Testis (tissue), 2 donors: ENCODE measurements at regions not wholly inside any gene's neighbourhood (a gene's known extent, or its start where the extent isn't known, plus 50 kb on each side); places are given as distances from the start of the nearest gene placed in this dataset.

ENCODE experiments used
- DNase-seq: peaks from one replicate; pipeline ENCODE4 v3.0.0-alpha.2; 2019
- H3K27ac ChIP-seq, 2 donors: fragments of 200-600 bp; sonication (generic); one replicate each; pipeline ENCODE4 v1.5.1; 2019
- H3K27me3 ChIP-seq: fragments of 200-600 bp; sonication (generic); one replicate; pipeline ENCODE4 v1.5.1; 2019
- H3K36me3 ChIP-seq: fragments of 200-600 bp; sonication (generic); one replicate; pipeline ENCODE4 v1.5.1; 2017; ENCODE audit warnings: low read depth; ENCODE audit errors: missing control alignments
- H3K4me1 ChIP-seq: fragments of 200-600 bp; sonication (generic); one replicate; pipeline ENCODE4 v1.5.1; 2019
- H3K4me3 ChIP-seq, 2 donors: fragments of 200-600 bp; sonication (generic); one replicate each; pipeline ENCODE4 v1.5.1; 2017 to 2019
- H3K9me3 ChIP-seq: fragments of 200-600 bp; sonication (generic); one replicate; pipeline ENCODE4 v1.5.1; 2017
- POLR2A ChIP-seq: fragments of 450-650 bp; IDR thresholded peaks from one replicate; pipeline ENCODE4 v1.6.1; 2017; ENCODE audit warnings: antibody characterized with exemption, mild to moderate bottlenecking, moderate library complexity
- WGBS, 2 donors: methylation state at CpG; one replicate each; pipeline ENCODE4 v1.1.5; 2018; 5-methylcytosine and 5-hydroxymethylcytosine counted together
- intact Hi-C: fragments of 100-400 bp; cut with DNase I; formaldehyde crosslinking; loops from one replicate; pipeline ENCODE4 v1.15.1; 2023; ENCODE audit warnings: low total_unique reads
- TF ChIP-seq, protein P1 (sequence below), 3 experiments: fragments of 450-650 bp in 2 of 3; fragments of 200-600 bp in 1 of 3; sonication (generic) in 1 of 3; IDR thresholded peaks; one replicate each; pipeline ENCODE4 v1.5.1; 2016 to 2019; ENCODE audit warnings: antibody characterized with exemption in 3 of 3, mild to moderate bottlenecking in 2 of 3, moderate library complexity in 1 of 3

DNA sequence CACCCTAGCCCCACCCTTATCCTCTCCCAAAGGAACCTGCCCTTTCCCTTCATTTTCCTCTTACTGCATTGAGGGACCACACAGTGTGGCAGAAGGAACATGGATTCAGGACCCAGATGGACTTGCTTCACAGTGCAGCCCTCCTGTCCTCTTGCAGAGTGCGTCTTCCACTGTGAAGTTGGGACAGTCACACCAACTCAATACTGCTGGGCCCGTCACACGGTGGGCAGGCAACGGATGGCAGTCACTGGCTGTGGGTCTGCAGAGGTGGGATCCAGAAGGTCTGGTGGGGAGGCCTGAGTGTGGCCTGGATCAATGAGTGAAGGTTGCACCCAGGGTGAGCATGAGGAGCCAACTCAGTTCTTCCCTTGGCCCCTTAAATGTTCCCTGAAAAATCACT is 129.9 kb upstream of the B3GAT1 start:
- H3K36me3 ChIP-seq = no peaks in the 10 kb centered on the region
- no peaks in the 10 kb centered on the region for H3K9me3 ChIP-seq
- no peaks in the 10 kb centered on the region for H3K4me1 ChIP-seq
- WGBS, 2 donors = 75 to 90% methylated on average over 2 to 4 of the region's 4 CpGs
- peak; percentile 7 for DNase-seq
- TF ChIP-seq, protein P1, sequence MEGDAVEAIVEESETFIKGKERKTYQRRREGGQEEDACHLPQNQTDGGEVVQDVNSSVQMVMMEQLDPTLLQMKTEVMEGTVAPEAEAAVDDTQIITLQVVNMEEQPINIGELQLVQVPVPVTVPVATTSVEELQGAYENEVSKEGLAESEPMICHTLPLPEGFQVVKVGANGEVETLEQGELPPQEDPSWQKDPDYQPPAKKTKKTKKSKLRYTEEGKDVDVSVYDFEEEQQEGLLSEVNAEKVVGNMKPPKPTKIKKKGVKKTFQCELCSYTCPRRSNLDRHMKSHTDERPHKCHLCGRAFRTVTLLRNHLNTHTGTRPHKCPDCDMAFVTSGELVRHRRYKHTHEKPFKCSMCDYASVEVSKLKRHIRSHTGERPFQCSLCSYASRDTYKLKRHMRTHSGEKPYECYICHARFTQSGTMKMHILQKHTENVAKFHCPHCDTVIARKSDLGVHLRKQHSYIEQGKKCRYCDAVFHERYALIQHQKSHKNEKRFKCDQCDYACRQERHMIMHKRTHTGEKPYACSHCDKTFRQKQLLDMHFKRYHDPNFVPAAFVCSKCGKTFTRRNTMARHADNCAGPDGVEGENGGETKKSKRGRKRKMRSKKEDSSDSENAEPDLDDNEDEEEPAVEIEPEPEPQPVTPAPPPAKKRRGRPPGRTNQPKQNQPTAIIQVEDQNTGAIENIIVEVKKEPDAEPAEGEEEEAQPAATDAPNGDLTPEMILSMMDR (IDR thresholded peaks at IDR 0.05) = no peak
- no peak for TF ChIP-seq POLR2A
- no peaks in the 10 kb centered on the region for H3K27me3 ChIP-seq
- H3K4me3 ChIP-seq = no peak overlapping the region
- no peak overlapping the region for H3K27ac ChIP-seq
- intact Hi-C loops = no loop called here

DNA sequence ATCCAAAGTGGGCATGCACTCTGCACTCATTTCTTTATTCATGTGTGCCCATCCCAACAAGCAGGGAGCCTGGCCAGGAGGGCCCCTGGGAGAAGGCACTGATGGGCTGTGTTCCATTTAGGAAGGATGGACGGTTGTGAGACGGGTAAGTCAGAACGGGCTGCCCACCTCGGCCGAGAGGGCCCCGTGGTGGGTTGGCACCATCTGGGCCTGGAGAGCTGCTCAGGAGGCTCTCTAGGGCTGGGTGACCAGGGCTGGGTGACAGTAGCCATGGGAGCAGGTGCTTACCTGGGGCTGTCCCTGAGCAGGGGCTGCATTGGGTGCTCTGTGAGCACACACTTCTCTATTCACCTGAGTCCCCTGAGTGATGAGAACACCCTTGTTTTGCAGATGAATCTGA is 129.3 kb upstream of the B3GAT1 start:
- no peaks in the 10 kb centered on the region for H3K36me3 ChIP-seq
- WGBS, 2 donors = 85 to 92% methylated on average over 6 of the region's 6 CpGs
- H3K9me3 ChIP-seq = no peaks in the 10 kb centered on the region
- intact Hi-C loops = no loop called here
- no peak overlapping the region for H3K4me3 ChIP-seq
- H3K4me1 ChIP-seq = no peaks in the 10 kb centered on the region
- TF ChIP-seq POLR2A = no peak
- TF ChIP-seq, protein P1 (IDR thresholded peaks at IDR 0.05) = no peak
- DNase-seq = no peak
- H3K27ac ChIP-seq = no peak overlapping the region
- no peaks in the 10 kb centered on the region for H3K27me3 ChIP-seq

DNA sequence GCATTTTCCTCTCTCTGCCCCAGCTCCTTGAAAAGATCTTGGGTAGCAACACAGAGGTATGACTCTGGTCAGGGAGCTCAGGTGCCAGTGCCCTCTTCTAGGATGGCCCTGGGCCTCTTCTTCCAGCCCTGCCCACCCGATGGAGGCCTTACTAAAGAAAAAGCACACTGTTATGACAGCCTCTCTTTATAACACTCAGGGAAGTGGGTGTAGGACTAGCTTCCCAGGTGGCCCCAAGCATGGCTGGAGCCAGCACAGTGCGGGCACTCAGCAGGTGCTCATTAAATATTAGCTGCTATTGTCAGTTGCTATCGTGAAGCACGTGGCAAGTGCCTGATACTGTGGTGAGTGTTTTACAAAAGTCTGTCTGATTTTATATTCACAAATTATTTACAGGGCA is 127.2 kb upstream of the B3GAT1 start:
- H3K27ac ChIP-seq = no peak overlapping the region
- no peaks in the 10 kb centered on the region for H3K27me3 ChIP-seq
- H3K4me3 ChIP-seq = no peak overlapping the region
- H3K9me3 ChIP-seq = no peaks in the 10 kb centered on the region
- intact Hi-C loops = no loop called here
- H3K36me3 ChIP-seq = no peaks in the 10 kb centered on the region
- no peak for DNase-seq
- WGBS, 2 donors = 81 to 84% methylated on average over 4 of the region's 4 CpGs
- no peak for TF ChIP-seq POLR2A
- TF ChIP-seq, protein P1 (IDR thresholded peaks at IDR 0.05) = no peak
- H3K4me1 ChIP-seq = no peaks in the 10 kb centered on the region

DNA sequence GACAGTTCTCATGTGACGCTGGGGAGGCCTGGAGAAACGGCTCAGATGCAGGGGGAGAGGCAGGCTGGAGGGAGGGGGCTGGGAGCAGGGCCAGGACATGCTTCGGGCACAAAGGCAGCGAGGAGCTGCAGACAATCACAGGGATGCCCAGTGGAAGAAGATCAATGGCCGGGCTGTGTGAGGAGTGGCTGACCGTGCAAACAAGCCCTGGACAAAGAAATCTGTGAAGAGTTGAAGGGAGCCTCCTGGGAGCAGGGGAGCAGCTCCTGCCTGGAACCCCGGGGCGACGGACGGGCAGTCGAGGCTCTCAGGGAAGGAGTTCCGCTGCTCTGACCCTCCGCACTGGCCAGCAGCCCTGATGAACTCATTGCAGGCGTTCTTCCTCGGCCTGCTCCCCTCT is 126.7 kb upstream of the B3GAT1 start:
- Histone ChIP-seq H3K4me3 (no peak overlapping the region), H3K27me3 (no peaks in the 10 kb centered on the region), H3K27ac (no peak overlapping the region), H3K36me3 (no peaks in the 10 kb centered on the region), H3K9me3 (no peaks in the 10 kb centered on the region), H3K4me1 (no peaks in the 10 kb centered on the region)
- intact Hi-C loops = no loop called here
- DNase-seq = peak; percentile 5
- TF ChIP-seq, protein P1 (IDR thresholded peaks at IDR 0.05) = no peak
- no peak for TF ChIP-seq POLR2A
- 74 to 77% methylated on average over 13 to 15 of the region's 15 CpGs for WGBS, 2 donors

DNA sequence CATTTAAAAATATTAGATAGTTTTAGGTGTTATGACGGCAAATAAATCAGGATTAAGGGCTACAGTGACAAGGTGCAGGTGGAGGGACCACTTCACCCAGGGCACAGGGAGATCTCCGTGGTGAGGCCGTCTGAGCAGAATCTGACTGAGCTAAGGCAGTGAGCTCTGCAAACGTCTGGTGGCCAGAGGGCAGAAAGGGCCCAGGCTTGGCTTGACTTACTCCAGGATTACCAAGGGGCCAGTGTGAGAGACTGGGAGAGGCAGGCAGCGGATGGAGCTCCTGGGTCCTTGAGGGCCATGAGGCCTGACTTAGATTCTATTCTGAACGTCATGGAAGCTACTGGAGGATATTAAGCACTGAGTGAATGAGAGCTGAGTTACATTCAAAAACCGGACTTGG is 125.9 kb upstream of the B3GAT1 start:
- H3K9me3 ChIP-seq = no peaks in the 10 kb centered on the region
- H3K4me3 ChIP-seq = no peak overlapping the region
- DNase-seq = peak; percentile 6
- no peak for TF ChIP-seq POLR2A
- TF ChIP-seq, protein P1 (IDR thresholded peaks at IDR 0.05) = no peak
- WGBS, 2 donors = 76 to 77% methylated on average over 7 of the region's 7 CpGs
- intact Hi-C loops = no loop called here
- H3K27ac ChIP-seq = no peak overlapping the region
- H3K36me3 ChIP-seq = no peaks in the 10 kb centered on the region
- no peaks in the 10 kb centered on the region for H3K4me1 ChIP-seq
- H3K27me3 ChIP-seq = no peaks in the 10 kb centered on the region
